Right lobe of liver (tissue), 6 donors: ENCODE measurements at regions not wholly inside any gene's neighbourhood (a gene's known extent, or its start where the extent isn't known, plus 50 kb on each side); places are given as distances from the start of the nearest gene placed in this dataset.

Source experiments
- ATAC-seq, 4 donors: fragments of 200-7000 bp; cut with Tn5 transposase; one replicate each; pipeline ENCODE4 v1.9.1; 2020; ENCODE audit warnings: mild to moderate bottlenecking in 4 of 4, moderate library complexity in 4 of 4
- DNase-seq, 3 donors: peaks; one replicate each; pipeline ENCODE4 v3.0.0-alpha.2; 2020
- H3K27ac ChIP-seq, 3 donors: fragments of 200-600 bp; one replicate each; pipeline ENCODE4 v1.8.0; 2022
- H3K27me3 ChIP-seq, 2 donors: fragments of 200-600 bp; one replicate each; pipeline ENCODE4 v1.8.0; 2022
- H3K36me3 ChIP-seq, 4 donors: fragments of 200-600 bp; sonication (generic) in 1 of 4; one replicate each; pipeline versions ENCODE4 v1.5.1 to v1.8.0; 2017 to 2022; ENCODE audit warnings: control low read depth in 1 of 4
- H3K4me1 ChIP-seq, 4 donors: fragments of 200-600 bp; sonication (generic) in 1 of 4; one replicate each; pipeline versions ENCODE4 v1.5.1 to v1.8.0; 2017 to 2022; ENCODE audit warnings: control low read depth in 1 of 4
- H3K4me3 ChIP-seq, 3 donors: fragments of 200-600 bp; one replicate each; pipeline ENCODE4 v1.8.0; 2022
- H3K9me3 ChIP-seq, 4 donors: fragments of 200-600 bp; sonication (generic) in 1 of 4; one replicate each; pipeline versions ENCODE4 v1.5.1 to v1.8.0; 2017 to 2022; ENCODE audit warnings: control low read depth in 1 of 4
- CTCF ChIP-seq, 4 donors: fragments of 200-600 bp in 3 of 4; fragments of 450-650 bp in 1 of 4; IDR thresholded peaks; one replicate each; pipeline versions ENCODE4 v1.5.1 to v1.8.0; 2016 to 2022; ENCODE audit warnings: antibody characterized with exemption in 4 of 4, mild to moderate bottlenecking in 2 of 4
- POLR2A ChIP-seq: fragments of 450-650 bp; IDR thresholded peaks from one replicate; pipeline ENCODE4 v1.6.1; 2017; ENCODE audit warnings: antibody characterized with exemption, mild to moderate bottlenecking
- WGBS: methylation state at CpG from one replicate; pipeline ENCODE4 v1.1.6; 2018; ENCODE audit warnings: low coverage, low lambda C conversion rate; ENCODE audit not compliant: insufficient coverage; ENCODE audit errors: missing lambda C conversion rate; 5-methylcytosine and 5-hydroxymethylcytosine counted together
- intact Hi-C, 2 donors: fragments of 100-400 bp; cut with DNase I; formaldehyde crosslinking; loops; one replicate each; pipeline versions ENCODE4 v1.11.2 to v1.14.1; 2022
- donor health status: DM: no; HTN: yes; CAD: no.
- donor health status: DM: no; HTN: no; CAD: no.
- donor health status: DM: no; HTN: no; CAD: no.
- donor health status: DM: no; HTN: yes; CAD: no.
- donor health status: DM: no; HTN: yes; CAD: no.

GRCh38 chr13:43990829-43991228 lies 111.1 kb downstream of the LACC1 start:
- DNase-seq (no peak), ATAC-seq (peak; percentile 48 to 85 (median 57))
- no peak overlapping the region for H3K27ac ChIP-seq
- H3K36me3 ChIP-seq: no peaks in the 10 kb centered on the region
- H3K4me3 ChIP-seq: no peak overlapping the region
- H3K9me3 ChIP-seq: no peaks in the 10 kb centered on the region
- peaks cover 0 to 17% (median 0%) of the 10 kb centered on the region in 4 donors for H3K4me1 ChIP-seq
- WGBS: 26% methylated on average over 3 of the region's 3 CpGs
- intact Hi-C loops: no loop called here
- H3K27me3 ChIP-seq: no peaks in the 10 kb centered on the region
- TF ChIP-seq CTCF (IDR thresholded peaks at IDR 0.05): no peak
- no peak for TF ChIP-seq POLR2A

GRCh38 chr13:43991773-43992201 lies 112.1 kb downstream of the LACC1 start:
- H3K4me1 ChIP-seq: peaks cover 0 to 17% (median 0%) of the 10 kb centered on the region in 4 donors
- no peaks in the 10 kb centered on the region for H3K27me3 ChIP-seq
- peak in 1 of 4 donors; percentile 13 for ATAC-seq
- no peak for DNase-seq
- WGBS: 72% methylated on average over 4 of the region's 4 CpGs
- intact Hi-C loops: no loop called here
- H3K36me3 ChIP-seq: no peaks in the 10 kb centered on the region
- no peaks in the 10 kb centered on the region for H3K9me3 ChIP-seq
- TF ChIP-seq POLR2A (no peak), CTCF (IDR thresholded peaks at IDR 0.05) (no peak)
- no peak overlapping the region for H3K4me3 ChIP-seq
- no peak overlapping the region for H3K27ac ChIP-seq

GRCh38 chr13:43992211-43992610 lies 112.5 kb downstream of the LACC1 start:
- Histone ChIP-seq H3K4me3 (no peak overlapping the region), H3K9me3 (no peaks in the 10 kb centered on the region), H3K27ac (no peak overlapping the region), H3K4me1 (peaks cover 0 to 17% (median 0%) of the 10 kb centered on the region in 4 donors), H3K27me3 (no peaks in the 10 kb centered on the region), H3K36me3 (no peaks in the 10 kb centered on the region)
- intact Hi-C loops: no loop called here
- WGBS: 45% methylated on average over 1 of the region's 1 CpG
- ATAC-seq (no peak), DNase-seq (no peak)
- TF ChIP-seq POLR2A: no peak
- TF ChIP-seq CTCF (IDR thresholded peaks at IDR 0.05): no peak

GRCh38 chr13:43994999-43995859 lies 115.5 kb downstream of the LACC1 start:
- no peak for DNase-seq
- Histone ChIP-seq H3K36me3 (no peaks in the 10 kb centered on the region), H3K27ac (no peak overlapping the region), H3K27me3 (no peaks in the 10 kb centered on the region), H3K4me1 (peaks cover 0 to 13% (median 0%) of the 10 kb centered on the region in 4 donors), H3K9me3 (no peaks in the 10 kb centered on the region), H3K4me3 (no peak overlapping the region)
- WGBS: 84% methylated on average over 5 of the region's 7 CpGs
- intact Hi-C loops: no loop called here
- ATAC-seq: no peak
- TF ChIP-seq POLR2A (no peak), CTCF (IDR thresholded peaks at IDR 0.05) (no peak)
